Mesendoderm (in vitro differentiated cells): ENCODE measurements at regions not wholly inside any gene's neighbourhood (a gene's known extent, or its start where the extent isn't known, plus 50 kb on each side); places are given as distances from the start of the nearest gene placed in this dataset.

Experiments used
- DNase-seq: peaks from one replicate; pipeline ENCODE4 v3.0.0; 2013
- H2AK5ac ChIP-seq: 2 replicates; pipeline ENCODE4 v1.6.1; 2013; ENCODE audit warnings: low read length, inconsistent platforms
- H2BK120ac ChIP-seq: 2 replicates; pipeline ENCODE4 v1.6.1; 2013; ENCODE audit warnings: low read depth, mild to moderate bottlenecking, low read length, moderate library complexity, mixed read lengths
- H2BK15ac ChIP-seq: replicated peaks from 2 replicates; pipeline ENCODE4 v1.6.1; 2013; ENCODE audit warnings: low read depth, mild to moderate bottlenecking, moderate library complexity
- H2BK5ac ChIP-seq: 2 replicates; pipeline ENCODE4 v1.6.1; 2013; ENCODE audit warnings: low read length, inconsistent platforms
- H3K18ac ChIP-seq: 2 replicates; pipeline ENCODE4 v1.6.1; 2013; ENCODE audit warnings: mild to moderate bottlenecking, low read length, mixed read lengths
- H3K23ac ChIP-seq: one replicate; pipeline ENCODE4 v1.6.1; 2013; ENCODE audit warnings: low read length
- H3K27ac ChIP-seq: 2 replicates; pipeline ENCODE4 v1.5.1; 2013; ENCODE audit warnings: low read depth, mild to moderate bottlenecking, inconsistent platforms, low read length, moderate library complexity
- H3K27me3 ChIP-seq: 2 replicates; pipeline ENCODE4 v1.6.1; 2013; ENCODE audit warnings: low read length, control low read depth, mild to moderate bottlenecking, inconsistent platforms; ENCODE audit not compliant: insufficient read depth, poor library complexity
- H3K36me3 ChIP-seq: 2 replicates; pipeline ENCODE4 v1.6.1; 2013; ENCODE audit warnings: low read length, inconsistent platforms; ENCODE audit not compliant: control insufficient read depth, insufficient read depth
- H3K4ac ChIP-seq: one replicate; pipeline ENCODE4 v1.6.1; 2013; ENCODE audit warnings: low read depth, mild to moderate bottlenecking, low read length, moderate library complexity
- H3K4me1 ChIP-seq: 2 replicates; pipeline ENCODE4 v1.6.1; 2013; ENCODE audit warnings: low read depth, low read length, inconsistent platforms; ENCODE audit not compliant: control insufficient read depth
- H3K4me2 ChIP-seq: 2 replicates; pipeline ENCODE4 v1.6.1; 2013; ENCODE audit warnings: low read length
- H3K4me3 ChIP-seq: 2 replicates; pipeline ENCODE4 v1.5.1; 2013; ENCODE audit warnings: mild to moderate bottlenecking, low read length
- H3K56ac ChIP-seq: one replicate; pipeline ENCODE4 v1.6.1; 2013; ENCODE audit warnings: low read length
- H3K79me1 ChIP-seq: 2 replicates; pipeline ENCODE4 v1.6.1; 2013; ENCODE audit warnings: low read length, inconsistent platforms
- H3K79me2 ChIP-seq: 2 replicates; pipeline ENCODE4 v1.6.1; 2013; ENCODE audit warnings: mild to moderate bottlenecking, low read length; ENCODE audit not compliant: control insufficient read depth, insufficient read depth
- H3K9ac ChIP-seq: 2 replicates; pipeline ENCODE4 v1.6.1; 2013; ENCODE audit warnings: low read length, inconsistent platforms
- H4K5ac ChIP-seq: one replicate; pipeline ENCODE4 v1.6.1; 2013; ENCODE audit warnings: low read length
- H4K8ac ChIP-seq: one replicate; pipeline ENCODE4 v1.6.1; 2013; ENCODE audit warnings: low read depth, mild to moderate bottlenecking, control low read depth, low read length, moderate library complexity
- WGBS: extraction: QIAGEN DNeasy Blood & Tissue Kit; methylation state at CpG from one replicate; pipeline ENCODE4 v1.1.7; 2013; ENCODE audit warnings: low lambda C conversion rate, missing lambda C conversion rate; ENCODE audit not compliant: insufficient coverage; ENCODE audit errors: extremely low coverage; 5-methylcytosine and 5-hydroxymethylcytosine counted together

- Histone ChIP-seq H3K79me1 (no peaks in the 10 kb centered on the region), H2BK15ac (no peak overlapping the region), H3K27me3 (no peaks in the 10 kb centered on the region), H4K8ac (no peak overlapping the region), H3K27ac (no peak overlapping the region), H2BK120ac (no peak overlapping the region), H4K5ac (no peak overlapping the region), H3K56ac (no peak overlapping the region), H3K4me2 (no peak overlapping the region), H3K4me3 (no peak overlapping the region), H3K36me3 (no peaks in the 10 kb centered on the region), H2AK5ac (no peak overlapping the region), H3K4ac (no peak overlapping the region), H2BK5ac (no peak overlapping the region), H3K18ac (no peak overlapping the region), H3K23ac (no peak overlapping the region), H3K9ac (no peak overlapping the region), H3K79me2 (no peaks in the 10 kb centered on the region), H3K4me1 (no peaks in the 10 kb centered on the region)
- peak; percentile 88 for DNase-seq
- WGBS = no CpG with 5 or more reads among the region's 2 CpGs
These were observed 75.5 kb downstream of the SYNE3 start for GRCh38 chr14:95440951-95441350.

DNA sequence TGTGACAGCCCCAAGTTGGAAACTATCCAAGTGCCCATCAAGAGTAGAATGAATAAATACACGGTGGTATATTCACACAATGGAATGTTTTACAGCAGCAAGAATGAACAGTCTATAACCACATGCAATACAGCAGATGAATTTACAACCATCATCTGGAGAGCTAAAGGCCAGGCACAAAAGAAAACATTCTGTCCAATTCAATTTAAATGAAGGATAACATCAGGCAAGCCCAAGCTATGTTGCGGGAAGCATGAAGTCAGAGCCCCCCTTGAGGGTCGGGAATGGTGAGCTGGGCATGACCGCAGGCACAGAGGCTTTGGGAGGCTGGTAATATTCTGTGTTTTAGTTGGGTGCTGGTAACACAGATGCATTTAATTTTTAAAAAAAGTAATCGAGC is 76.0 kb downstream of the SYNE3 start:
- Histone ChIP-seq H3K9ac (no peak overlapping the region), H3K79me2 (no peaks in the 10 kb centered on the region), H2BK120ac (no peak overlapping the region), H3K4me1 (no peaks in the 10 kb centered on the region), H3K4ac (no peak overlapping the region), H3K4me3 (no peak overlapping the region), H3K18ac (no peak overlapping the region), H3K36me3 (no peaks in the 10 kb centered on the region), H3K27me3 (no peaks in the 10 kb centered on the region), H2BK15ac (no peak overlapping the region), H2AK5ac (no peak overlapping the region), H3K23ac (no peak overlapping the region), H4K8ac (no peak overlapping the region), H2BK5ac (no peak overlapping the region), H3K79me1 (no peaks in the 10 kb centered on the region), H3K56ac (no peak overlapping the region), H3K4me2 (no peak overlapping the region), H4K5ac (no peak overlapping the region), H3K27ac (no peak overlapping the region)
- no CpG with 5 or more reads among the region's 5 CpGs for WGBS
- DNase-seq = no peak

DNA sequence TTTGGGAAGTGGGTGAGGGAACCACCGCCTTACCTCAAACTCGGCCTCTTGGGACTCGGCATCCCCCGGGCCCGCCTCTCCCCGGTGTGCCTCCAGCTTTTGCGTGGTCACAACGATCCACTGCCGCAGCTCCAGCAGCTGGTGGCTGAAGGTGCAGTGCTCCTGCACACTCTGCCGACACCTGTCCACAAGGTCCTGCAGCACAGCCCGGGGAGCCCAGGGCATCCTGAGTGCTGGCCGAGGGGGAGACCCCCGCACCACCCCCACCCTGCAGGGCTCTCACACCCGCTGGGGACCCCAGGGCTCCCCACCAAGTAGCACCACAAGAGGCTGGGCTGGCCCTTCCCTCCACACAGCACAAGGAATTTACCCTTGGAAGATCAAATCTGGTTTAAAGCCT is 76.6 kb downstream of the SYNE3 start:
- Histone ChIP-seq H3K79me1 (no peaks in the 10 kb centered on the region), H3K4me1 (no peaks in the 10 kb centered on the region), H3K9ac (no peak overlapping the region), H3K23ac (no peak overlapping the region), H3K18ac (no peak overlapping the region), H2BK120ac (no peak overlapping the region), H3K36me3 (no peaks in the 10 kb centered on the region), H3K27ac (no peak overlapping the region), H3K4me3 (no peak overlapping the region), H4K5ac (no peak overlapping the region), H2BK5ac (no peak overlapping the region), H2BK15ac (no peak overlapping the region), H3K79me2 (no peaks in the 10 kb centered on the region), H3K4ac (no peak overlapping the region), H3K4me2 (no peak overlapping the region), H2AK5ac (no peak overlapping the region), H4K8ac (no peak overlapping the region), H3K56ac (no peak overlapping the region), H3K27me3 (no peaks in the 10 kb centered on the region)
- DNase-seq = no peak
- WGBS = no CpG with 5 or more reads among the region's 14 CpGs

GRCh38 chr14:95437715-95438114 is 78.7 kb downstream of the SYNE3 start:
- Histone ChIP-seq H3K9ac (no peak overlapping the region), H3K79me1 (no peaks in the 10 kb centered on the region), H3K56ac (no peak overlapping the region), H3K18ac (no peak overlapping the region), H2AK5ac (no peak overlapping the region), H3K4me3 (no peak overlapping the region), H3K4ac (no peak overlapping the region), H3K27me3 (no peaks in the 10 kb centered on the region), H3K36me3 (no peaks in the 10 kb centered on the region), H2BK120ac (no peak overlapping the region), H4K8ac (no peak overlapping the region), H3K27ac (no peak overlapping the region), H3K79me2 (no peaks in the 10 kb centered on the region), H2BK5ac (no peak overlapping the region), H3K4me2 (no peak overlapping the region), H4K5ac (no peak overlapping the region), H3K4me1 (no peaks in the 10 kb centered on the region), H2BK15ac (no peak overlapping the region), H3K23ac (no peak overlapping the region)
- DNase-seq = no peak
- no CpG with 5 or more reads among the region's 5 CpGs for whole genome bisulfite sequencing

DNA sequence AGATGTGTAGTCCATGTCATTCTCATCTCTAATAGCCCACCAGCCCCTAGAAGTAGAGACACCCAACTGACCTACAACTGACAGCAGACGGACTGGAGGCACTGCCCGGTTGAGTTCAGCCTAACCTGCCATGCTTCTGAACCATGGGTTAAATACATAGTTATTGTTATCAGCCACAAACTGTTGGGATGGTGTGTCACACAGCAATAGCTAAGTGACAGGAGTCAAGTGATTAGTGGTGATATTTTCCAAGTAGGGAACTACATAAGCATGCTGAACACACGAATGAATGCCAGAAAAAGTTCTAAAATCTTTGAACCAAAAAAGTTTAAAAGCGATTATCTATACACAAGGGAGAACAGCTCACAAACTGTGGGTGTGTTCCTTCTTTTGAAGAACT is 80.1 kb downstream of the SYNE3 start:
- no peaks in the 10 kb centered on the region for H3K79me1 ChIP-seq
- no peak overlapping the region for H3K4me3 ChIP-seq
- no peak overlapping the region for H3K4ac ChIP-seq
- H4K5ac ChIP-seq = no peak overlapping the region
- H3K27me3 ChIP-seq = no peaks in the 10 kb centered on the region
- H2BK5ac ChIP-seq = no peak overlapping the region
- H2BK15ac ChIP-seq = no peak overlapping the region
- no peaks in the 10 kb centered on the region for H3K36me3 ChIP-seq
- DNase-seq = no peak
- WGBS = no CpG with 5 or more reads among the region's 4 CpGs
- H2AK5ac ChIP-seq = no peak overlapping the region
- no peak overlapping the region for H3K23ac ChIP-seq
- H3K4me1 ChIP-seq = no peaks in the 10 kb centered on the region
- H3K56ac ChIP-seq = no peak overlapping the region
- H3K9ac ChIP-seq = no peak overlapping the region
- no peak overlapping the region for H4K8ac ChIP-seq
- no peak overlapping the region for H2BK120ac ChIP-seq
- no peaks in the 10 kb centered on the region for H3K79me2 ChIP-seq
- no peak overlapping the region for H3K27ac ChIP-seq
- no peak overlapping the region for H3K18ac ChIP-seq
- no peak overlapping the region for H3K4me2 ChIP-seq

GRCh38 chr14:95434121-95434520 is 82.3 kb downstream of the SYNE3 start:
- Histone ChIP-seq H3K79me2 (no peaks in the 10 kb centered on the region), H3K27me3 (no peaks in the 10 kb centered on the region), H3K36me3 (no peaks in the 10 kb centered on the region), H2AK5ac (no peak overlapping the region), H4K8ac (no peak overlapping the region), H3K18ac (no peak overlapping the region), H3K4me1 (no peaks in the 10 kb centered on the region), H3K4me3 (no peak overlapping the region), H3K27ac (no peak overlapping the region), H3K9ac (no peak overlapping the region), H3K56ac (no peak overlapping the region), H3K4me2 (no peak overlapping the region), H2BK120ac (no peak overlapping the region), H3K23ac (no peak overlapping the region), H2BK5ac (no peak overlapping the region), H3K4ac (no peak overlapping the region), H4K5ac (no peak overlapping the region), H2BK15ac (no peak overlapping the region), H3K79me1 (no peaks in the 10 kb centered on the region)
- WGBS = no CpG with 5 or more reads among the region's 1 CpG
- no peak for DNase-seq
